Stimulated activated CD4-positive, alpha-beta T cell treated with anti-CD3 and anti-CD28 coated beads, Interleukin-15, amount 100 ng/mL, for 1 hour (primary cell): ENCODE measurements at regions not wholly inside any gene's neighbourhood (a gene's known extent, or its start where the extent isn't known, plus 50 kb on each side); places are given as distances from the start of the nearest gene placed in this dataset.

Experiments
- DNase-seq, 2 donors: peaks; one replicate each; pipeline ENCODE4 v3.0.0-alpha.2; 2020; ENCODE audit warnings: low read depth in 1 of 2, low spot score in 1 of 2

GRCh38 chr9:17967731-17968130 is 388.9 kb downstream of the SH3GL2 start:
- DNase-seq: no peak

- no peak for DNase-seq
These were observed 390.4 kb downstream of the SH3GL2 start for GRCh38 chr9:17969232-17969631.

GRCh38 chr9:17970277-17970676 is 391.4 kb downstream of the SH3GL2 start:
- DNase-seq: no peak

GRCh38 chr9:17978773-17979172 is 399.9 kb downstream of the SH3GL2 start:
- no peak for DNase-seq

- no peak for DNase-seq
These were observed 407.7 kb downstream of the SH3GL2 start for GRCh38 chr9:17986595-17986994.

GRCh38 chr9:17987189-17987588 is 408.3 kb downstream of the SH3GL2 start:
- no peak for DNase-seq

- DNase-seq: no peak
These were observed 409.6 kb downstream of the SH3GL2 start for GRCh38 chr9:17988489-17988888.

GRCh38 chr9:17990602-17991001 is 411.7 kb downstream of the SH3GL2 start:
- no peak for DNase-seq

- DNase-seq: no peak
These were observed 414.2 kb downstream of the SH3GL2 start for GRCh38 chr9:17993024-17993423.

- no peak for DNase-seq
These were observed 416.0 kb downstream of the SH3GL2 start for GRCh38 chr9:17994695-17995425.

- no peak for DNase-seq
These were observed 417.9 kb downstream of the SH3GL2 start for GRCh38 chr9:17996728-17997127.

GRCh38 chr9:18002718-18003438 is 424.0 kb downstream of the SH3GL2 start:
- no peak for DNase-seq

GRCh38 chr9:18006591-18006990 is 427.7 kb downstream of the SH3GL2 start:
- DNase-seq: no peak

GRCh38 chr9:18007621-18008020 is 428.8 kb downstream of the SH3GL2 start:
- no peak for DNase-seq

GRCh38 chr9:18009902-18010301 is 431.0 kb downstream of the SH3GL2 start:
- no peak for DNase-seq

GRCh38 chr9:18010492-18010891 is 431.6 kb downstream of the SH3GL2 start:
- no peak for DNase-seq

GRCh38 chr9:18012170-18012569 is 433.3 kb downstream of the SH3GL2 start:
- DNase-seq: no peak

GRCh38 chr9:18014556-18014955 is 435.7 kb downstream of the SH3GL2 start:
- DNase-seq: no peak

- DNase-seq: no peak
These were observed 436.2 kb downstream of the SH3GL2 start for GRCh38 chr9:18015116-18015515.

GRCh38 chr9:18017136-18017535 is 438.3 kb downstream of the SH3GL2 start:
- no peak for DNase-seq

GRCh38 chr9:18018221-18018620 is 439.4 kb downstream of the SH3GL2 start:
- no peak for DNase-seq

- DNase-seq: no peak
These were observed 439.8 kb downstream of the SH3GL2 start for GRCh38 chr9:18018661-18019060.
